WTC11 (cell line): ENCODE measurements at regions not wholly inside any gene's neighbourhood (a gene's known extent, or its start where the extent isn't known, plus 50 kb on each side); places are given as distances from the start of the nearest gene placed in this dataset.

Experiments
- ATAC-seq: fragments of 200-7000 bp; cut with Tn5 transposase; 2 replicates; pipeline ENCODE4 v1.10.0; 2021; ENCODE audit warnings: mild to moderate bottlenecking, moderate library complexity
- CTCF ChIA-PET: fragments of 300-600 bp; sonication (Branson Sonifier 250); formaldehyde crosslinking; loops from one replicate; lab custom pipeline; 2021; ENCODE audit warnings: antibody characterized with exemption; lab: Charles Lee
- POLR2A ChIA-PET: fragments of 350-600 bp; sonication (Branson Sonifier 250); formaldehyde crosslinking; loops from one replicate; lab custom pipeline; 2021; ENCODE audit warnings: antibody characterized with exemption; lab: Charles Lee
- DNase-seq: peaks from one replicate; pipeline ENCODE4 v3.0.0; 2021; ENCODE audit warnings: low spot score
- H3K27ac Mint-ChIP-seq: 2 replicates; pipeline ENCODE4 v1.8.0; 2021; ENCODE audit warnings: mixed read lengths
- H3K27me3 Mint-ChIP-seq: 2 replicates; pipeline ENCODE4 v1.8.0; 2021; ENCODE audit warnings: low read depth, mild to moderate bottlenecking, moderate library complexity, mixed read lengths
- H3K36me3 Mint-ChIP-seq: 2 replicates; pipeline ENCODE4 v1.8.0; 2021; ENCODE audit warnings: mixed read lengths
- H3K4me1 Mint-ChIP-seq: 2 replicates; pipeline ENCODE4 v1.8.0; 2022; ENCODE audit warnings: mixed read lengths
- H3K4me3 Mint-ChIP-seq: 2 replicates; pipeline ENCODE4 v1.8.0; 2021; ENCODE audit warnings: mild to moderate bottlenecking, moderate library complexity, mixed read lengths
- H3K9me3 Mint-ChIP-seq: 2 replicates; pipeline ENCODE4 v1.8.0; 2021; ENCODE audit warnings: mixed read lengths
- CREB1 ChIP-seq: sonication (generic); formaldehyde crosslinking; IDR thresholded peaks from 2 replicates; pipeline ENCODE4 v1.8.0; 2023; ENCODE audit warnings: mild to moderate bottlenecking, missing genetic modification reagents
- EMX1 ChIP-seq: fragments of 250-450 bp; sonication (Bioruptor Pico); IDR thresholded peaks from 2 replicates; pipeline ENCODE4 v1.8.0; 2021; ENCODE audit warnings: mild to moderate bottlenecking
- FOXP1 ChIP-seq: sonication (generic); formaldehyde crosslinking; IDR thresholded peaks from 2 replicates; pipeline ENCODE4 v1.8.0; 2022; ENCODE audit warnings: missing genetic modification reagents, mild to moderate bottlenecking, moderate library complexity, borderline replicate concordance
- GABPB1 ChIP-seq: sonication (generic); formaldehyde crosslinking; IDR thresholded peaks from 2 replicates; pipeline ENCODE4 v1.8.1; 2023; ENCODE audit warnings: mild to moderate bottlenecking, missing genetic modification reagents
- IRF2 ChIP-seq: sonication (generic); formaldehyde crosslinking; IDR thresholded peaks from 2 replicates; pipeline ENCODE4 v1.8.0; 2022; ENCODE audit warnings: low read depth, missing genetic modification reagents, borderline replicate concordance
- NFYB ChIP-seq: sonication (generic); formaldehyde crosslinking; conservative IDR thresholded peaks from 2 replicates; pipeline ENCODE4 v1.8.0; 2022; ENCODE audit warnings: low read depth, missing genetic modification reagents
- PRRX2 ChIP-seq: fragments of 250-450 bp; sonication (Bioruptor Pico); IDR thresholded peaks from 2 replicates; pipeline ENCODE4 v1.8.0; 2021; ENCODE audit warnings: mild to moderate bottlenecking
- SMAD4 ChIP-seq: sonication (generic); formaldehyde crosslinking; IDR thresholded peaks from 2 replicates; pipeline ENCODE4 v1.8.0; 2022; ENCODE audit warnings: mild to moderate bottlenecking, missing genetic modification reagents
- TF ChIP-seq, protein P1 (sequence below): fragments of 200-600 bp; IDR thresholded peaks from 2 replicates; pipeline ENCODE4 v1.8.0; 2022; ENCODE audit warnings: antibody characterized with exemption
- TF ChIP-seq, protein P2 (sequence below): sonication (generic); formaldehyde crosslinking; IDR thresholded peaks from 2 replicates; pipeline ENCODE4 v1.8.1; 2023; ENCODE audit warnings: mild to moderate bottlenecking, missing genetic modification reagents, moderate library complexity
- TF ChIP-seq, protein P3 (sequence below): sonication (generic); formaldehyde crosslinking; IDR thresholded peaks from 2 replicates; pipeline ENCODE4 v1.8.0; 2022; ENCODE audit warnings: mild to moderate bottlenecking, missing genetic modification reagents
- TF ChIP-seq, protein P4 (sequence below): sonication (generic); formaldehyde crosslinking; conservative IDR thresholded peaks from 2 replicates; pipeline ENCODE4 v1.8.1; 2022; ENCODE audit warnings: mild to moderate bottlenecking, missing genetic modification reagents
- TF ChIP-seq, protein P5 (sequence below): sonication (generic); formaldehyde crosslinking; IDR thresholded peaks from 2 replicates; pipeline ENCODE4 v1.8.1; 2023; ENCODE audit warnings: mild to moderate bottlenecking, missing genetic modification reagents
- TF ChIP-seq, protein P6 (sequence below): sonication (generic); formaldehyde crosslinking; IDR thresholded peaks from 2 replicates; pipeline ENCODE4 v1.8.0; 2022; ENCODE audit warnings: mild to moderate bottlenecking, missing genetic modification reagents
- TF ChIP-seq, protein P7 (sequence below): sonication (generic); formaldehyde crosslinking; IDR thresholded peaks from 2 replicates; pipeline ENCODE4 v1.8.0; 2023; ENCODE audit warnings: missing genetic modification reagents, mild to moderate bottlenecking, borderline replicate concordance

DNA sequence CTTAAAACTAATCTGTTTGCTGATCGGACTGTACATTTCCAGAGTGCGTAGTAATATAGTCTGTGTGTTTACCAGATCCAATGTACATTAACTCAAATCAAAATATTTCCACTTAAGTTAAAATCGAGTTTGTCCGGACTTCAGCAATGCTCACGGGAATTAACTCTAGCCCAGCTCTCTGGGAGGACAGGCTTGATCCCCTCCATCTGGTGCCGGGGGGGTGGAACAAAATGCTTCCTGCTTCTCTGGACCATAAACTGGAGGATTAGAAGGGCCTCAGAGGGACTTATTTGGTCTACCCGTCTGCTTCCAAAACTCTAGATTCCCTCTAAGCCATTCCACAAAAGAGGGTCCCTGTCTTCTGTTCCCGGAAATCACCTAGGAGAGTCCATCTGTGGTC, 511.2 kb downstream of the BUD13 start (continued):
- TF ChIP-seq, protein P1, sequence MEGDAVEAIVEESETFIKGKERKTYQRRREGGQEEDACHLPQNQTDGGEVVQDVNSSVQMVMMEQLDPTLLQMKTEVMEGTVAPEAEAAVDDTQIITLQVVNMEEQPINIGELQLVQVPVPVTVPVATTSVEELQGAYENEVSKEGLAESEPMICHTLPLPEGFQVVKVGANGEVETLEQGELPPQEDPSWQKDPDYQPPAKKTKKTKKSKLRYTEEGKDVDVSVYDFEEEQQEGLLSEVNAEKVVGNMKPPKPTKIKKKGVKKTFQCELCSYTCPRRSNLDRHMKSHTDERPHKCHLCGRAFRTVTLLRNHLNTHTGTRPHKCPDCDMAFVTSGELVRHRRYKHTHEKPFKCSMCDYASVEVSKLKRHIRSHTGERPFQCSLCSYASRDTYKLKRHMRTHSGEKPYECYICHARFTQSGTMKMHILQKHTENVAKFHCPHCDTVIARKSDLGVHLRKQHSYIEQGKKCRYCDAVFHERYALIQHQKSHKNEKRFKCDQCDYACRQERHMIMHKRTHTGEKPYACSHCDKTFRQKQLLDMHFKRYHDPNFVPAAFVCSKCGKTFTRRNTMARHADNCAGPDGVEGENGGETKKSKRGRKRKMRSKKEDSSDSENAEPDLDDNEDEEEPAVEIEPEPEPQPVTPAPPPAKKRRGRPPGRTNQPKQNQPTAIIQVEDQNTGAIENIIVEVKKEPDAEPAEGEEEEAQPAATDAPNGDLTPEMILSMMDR = no peak
- no peak for TF ChIP-seq NFYB (CRISPR knock-in tag)
- TF ChIP-seq, protein P2, sequence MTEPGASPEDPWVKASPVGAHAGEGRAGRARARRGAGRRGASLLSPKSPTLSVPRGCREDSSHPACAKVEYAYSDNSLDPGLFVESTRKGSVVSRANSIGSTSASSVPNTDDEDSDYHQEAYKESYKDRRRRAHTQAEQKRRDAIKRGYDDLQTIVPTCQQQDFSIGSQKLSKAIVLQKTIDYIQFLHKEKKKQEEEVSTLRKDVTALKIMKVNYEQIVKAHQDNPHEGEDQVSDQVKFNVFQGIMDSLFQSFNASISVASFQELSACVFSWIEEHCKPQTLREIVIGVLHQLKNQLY (CRISPR knock-in tag) = no peak
- TF ChIP-seq SMAD4 (CRISPR knock-in tag) = no peak

DNA sequence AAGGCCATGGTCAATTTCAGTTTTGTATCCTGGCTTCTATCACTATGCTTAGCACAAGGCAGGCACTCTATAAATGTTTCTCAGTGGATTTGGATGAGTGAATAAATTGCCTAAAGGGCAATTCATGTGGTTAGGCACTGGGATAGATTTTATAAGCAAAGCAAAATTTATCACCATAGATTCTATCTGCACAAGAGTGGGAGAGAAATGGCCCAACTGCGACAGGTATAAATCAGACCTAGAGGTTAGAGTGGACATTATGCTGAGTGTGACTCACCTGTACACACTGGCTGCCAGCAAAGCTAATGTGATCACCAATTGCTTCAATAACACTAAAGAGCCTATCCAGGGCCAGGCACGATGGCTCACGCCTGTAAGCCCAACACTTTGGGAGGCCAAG, 514.0 kb downstream of the BUD13 start:
- no peaks in the 10 kb centered on the region for H3K27me3 Mint-ChIP-seq
- ATAC-seq = no peak
- DNase-seq = no peak
- no peaks in the 10 kb centered on the region for H3K36me3 Mint-ChIP-seq
- H3K27ac Mint-ChIP-seq = no peak overlapping the region
- ChIA-PET CTCF (interaction anchor here (1.1 to 2.0 kb wide), 2 partner anchors 23 to 42 kb away, joined by 3 to 5 read pairs; no protein-coding TSS in a partner anchor), POLR2A (interaction anchor here (0.6 kb wide), 1 partner anchor 283 kb away, joined by 5 read pairs; no protein-coding TSS in a partner anchor)
- H3K4me1 Mint-ChIP-seq = peaks cover 20% of the 10 kb centered on the region
- TF ChIP-seq, protein P3, sequence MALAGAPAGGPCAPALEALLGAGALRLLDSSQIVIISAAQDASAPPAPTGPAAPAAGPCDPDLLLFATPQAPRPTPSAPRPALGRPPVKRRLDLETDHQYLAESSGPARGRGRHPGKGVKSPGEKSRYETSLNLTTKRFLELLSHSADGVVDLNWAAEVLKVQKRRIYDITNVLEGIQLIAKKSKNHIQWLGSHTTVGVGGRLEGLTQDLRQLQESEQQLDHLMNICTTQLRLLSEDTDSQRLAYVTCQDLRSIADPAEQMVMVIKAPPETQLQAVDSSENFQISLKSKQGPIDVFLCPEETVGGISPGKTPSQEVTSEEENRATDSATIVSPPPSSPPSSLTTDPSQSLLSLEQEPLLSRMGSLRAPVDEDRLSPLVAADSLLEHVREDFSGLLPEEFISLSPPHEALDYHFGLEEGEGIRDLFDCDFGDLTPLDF (CRISPR knock-in tag) = no peak
- TF ChIP-seq, protein P4, sequence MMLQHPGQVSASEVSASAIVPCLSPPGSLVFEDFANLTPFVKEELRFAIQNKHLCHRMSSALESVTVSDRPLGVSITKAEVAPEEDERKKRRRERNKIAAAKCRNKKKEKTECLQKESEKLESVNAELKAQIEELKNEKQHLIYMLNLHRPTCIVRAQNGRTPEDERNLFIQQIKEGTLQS = no peak
- TF ChIP-seq, protein P2 (CRISPR knock-in tag) = no peak
- TF ChIP-seq EMX1 = no peak
- H3K9me3 Mint-ChIP-seq = no peaks in the 10 kb centered on the region
- H3K4me3 Mint-ChIP-seq = no peak overlapping the region

DNA sequence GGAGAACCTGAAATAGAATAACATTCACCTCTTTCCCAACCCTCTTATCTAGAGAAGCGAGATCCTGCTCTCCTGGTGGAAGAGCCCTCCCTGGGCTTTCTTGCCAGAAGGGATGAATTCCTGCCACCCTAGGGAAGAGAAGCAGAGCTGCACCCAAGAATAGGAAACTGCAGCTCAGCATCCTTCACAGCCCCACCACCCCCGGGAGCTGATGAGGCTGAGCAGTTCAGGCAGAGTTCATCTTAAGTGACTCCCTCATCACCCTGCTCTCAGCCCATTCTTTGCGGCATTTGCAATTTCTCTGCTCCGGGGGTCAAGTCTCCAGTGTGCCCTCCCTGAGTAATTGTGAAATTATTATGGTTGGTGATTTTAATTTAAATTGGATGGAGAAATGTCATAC, 514.9 kb downstream of the BUD13 start:
- POLR2A ChIA-PET = no interaction called here

More for the DNA sequence above, 514.9 kb downstream of the BUD13 start:
- Mint-ChIP-seq H3K9me3 (no peaks in the 10 kb centered on the region), H3K36me3 (no peaks in the 10 kb centered on the region), H3K4me1 (peaks cover 10% of the 10 kb centered on the region), H3K27ac (no peak overlapping the region), H3K27me3 (no peaks in the 10 kb centered on the region), H3K4me3 (no peak overlapping the region)
- TF ChIP-seq PRRX2 = no peak
- TF ChIP-seq, protein P5, sequence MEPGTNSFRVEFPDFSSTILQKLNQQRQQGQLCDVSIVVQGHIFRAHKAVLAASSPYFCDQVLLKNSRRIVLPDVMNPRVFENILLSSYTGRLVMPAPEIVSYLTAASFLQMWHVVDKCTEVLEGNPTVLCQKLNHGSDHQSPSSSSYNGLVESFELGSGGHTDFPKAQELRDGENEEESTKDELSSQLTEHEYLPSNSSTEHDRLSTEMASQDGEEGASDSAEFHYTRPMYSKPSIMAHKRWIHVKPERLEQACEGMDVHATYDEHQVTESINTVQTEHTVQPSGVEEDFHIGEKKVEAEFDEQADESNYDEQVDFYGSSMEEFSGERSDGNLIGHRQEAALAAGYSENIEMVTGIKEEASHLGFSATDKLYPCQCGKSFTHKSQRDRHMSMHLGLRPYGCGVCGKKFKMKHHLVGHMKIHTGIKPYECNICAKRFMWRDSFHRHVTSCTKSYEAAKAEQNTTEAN (CRISPR knock-in tag) = no peak
- no peak for TF ChIP-seq IRF2 (CRISPR knock-in tag)
- no peak for TF ChIP-seq GABPB1 (CRISPR knock-in tag)
- no peak for TF ChIP-seq FOXP1 (CRISPR knock-in tag)
- TF ChIP-seq, protein P6, sequence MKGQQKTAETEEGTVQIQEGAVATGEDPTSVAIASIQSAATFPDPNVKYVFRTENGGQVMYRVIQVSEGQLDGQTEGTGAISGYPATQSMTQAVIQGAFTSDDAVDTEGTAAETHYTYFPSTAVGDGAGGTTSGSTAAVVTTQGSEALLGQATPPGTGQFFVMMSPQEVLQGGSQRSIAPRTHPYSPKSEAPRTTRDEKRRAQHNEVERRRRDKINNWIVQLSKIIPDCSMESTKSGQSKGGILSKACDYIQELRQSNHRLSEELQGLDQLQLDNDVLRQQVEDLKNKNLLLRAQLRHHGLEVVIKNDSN (CRISPR knock-in tag) = no peak
- no peak for TF ChIP-seq CREB1
- TF ChIP-seq, protein P3 (CRISPR knock-in tag) = no peak
- TF ChIP-seq, protein P7, sequence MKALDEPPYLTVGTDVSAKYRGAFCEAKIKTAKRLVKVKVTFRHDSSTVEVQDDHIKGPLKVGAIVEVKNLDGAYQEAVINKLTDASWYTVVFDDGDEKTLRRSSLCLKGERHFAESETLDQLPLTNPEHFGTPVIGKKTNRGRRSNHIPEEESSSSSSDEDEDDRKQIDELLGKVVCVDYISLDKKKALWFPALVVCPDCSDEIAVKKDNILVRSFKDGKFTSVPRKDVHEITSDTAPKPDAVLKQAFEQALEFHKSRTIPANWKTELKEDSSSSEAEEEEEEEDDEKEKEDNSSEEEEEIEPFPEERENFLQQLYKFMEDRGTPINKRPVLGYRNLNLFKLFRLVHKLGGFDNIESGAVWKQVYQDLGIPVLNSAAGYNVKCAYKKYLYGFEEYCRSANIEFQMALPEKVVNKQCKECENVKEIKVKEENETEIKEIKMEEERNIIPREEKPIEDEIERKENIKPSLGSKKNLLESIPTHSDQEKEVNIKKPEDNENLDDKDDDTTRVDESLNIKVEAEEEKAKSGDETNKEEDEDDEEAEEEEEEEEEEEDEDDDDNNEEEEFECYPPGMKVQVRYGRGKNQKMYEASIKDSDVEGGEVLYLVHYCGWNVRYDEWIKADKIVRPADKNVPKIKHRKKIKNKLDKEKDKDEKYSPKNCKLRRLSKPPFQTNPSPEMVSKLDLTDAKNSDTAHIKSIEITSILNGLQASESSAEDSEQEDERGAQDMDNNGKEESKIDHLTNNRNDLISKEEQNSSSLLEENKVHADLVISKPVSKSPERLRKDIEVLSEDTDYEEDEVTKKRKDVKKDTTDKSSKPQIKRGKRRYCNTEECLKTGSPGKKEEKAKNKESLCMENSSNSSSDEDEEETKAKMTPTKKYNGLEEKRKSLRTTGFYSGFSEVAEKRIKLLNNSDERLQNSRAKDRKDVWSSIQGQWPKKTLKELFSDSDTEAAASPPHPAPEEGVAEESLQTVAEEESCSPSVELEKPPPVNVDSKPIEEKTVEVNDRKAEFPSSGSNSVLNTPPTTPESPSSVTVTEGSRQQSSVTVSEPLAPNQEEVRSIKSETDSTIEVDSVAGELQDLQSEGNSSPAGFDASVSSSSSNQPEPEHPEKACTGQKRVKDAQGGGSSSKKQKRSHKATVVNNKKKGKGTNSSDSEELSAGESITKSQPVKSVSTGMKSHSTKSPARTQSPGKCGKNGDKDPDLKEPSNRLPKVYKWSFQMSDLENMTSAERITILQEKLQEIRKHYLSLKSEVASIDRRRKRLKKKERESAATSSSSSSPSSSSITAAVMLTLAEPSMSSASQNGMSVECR (CRISPR knock-in tag) = no peak
- ATAC-seq (no peak), DNase-seq (no peak)
- CTCF ChIA-PET = interaction anchor here (0.9 to 2.0 kb wide), 3 partner anchors 11 to 42 kb away, joined by 3 to 5 read pairs (median 3); no protein-coding TSS in a partner anchor
